Type B pancreatic cell (in vitro differentiated cells): ENCODE measurements at regions not wholly inside any gene's neighbourhood (a gene's known extent, or its start where the extent isn't known, plus 50 kb on each side); places are given as distances from the start of the nearest gene placed in this dataset.

Experiments used
- DNase-seq: peaks from one replicate; pipeline ENCODE4 v3.0.0; 2021; ENCODE audit warnings: mixed read lengths; ENCODE audit not compliant: unreplicated experiment; ENCODE audit errors: extremely low spot score
- H3K27ac Mint-ChIP-seq: 2 replicates; pipeline ENCODE4 v1.8.0; 2021; ENCODE audit warnings: mild to moderate bottlenecking, mixed read lengths
- H3K27me3 Mint-ChIP-seq: 2 replicates; pipeline ENCODE4 v1.8.0; 2021; ENCODE audit warnings: mixed read lengths
- H3K36me3 Mint-ChIP-seq: 2 replicates; pipeline ENCODE4 v1.8.0; 2021; ENCODE audit warnings: mixed read lengths
- H3K4me1 Mint-ChIP-seq: one replicate; pipeline ENCODE4 v1.8.0; 2021; ENCODE audit warnings: mixed read lengths; ENCODE audit not compliant: unreplicated experiment
- H3K4me3 Mint-ChIP-seq: 2 replicates; pipeline ENCODE4 v1.8.0; 2021; ENCODE audit warnings: mild to moderate bottlenecking, mixed read lengths
- H3K9me3 Mint-ChIP-seq: 2 replicates; pipeline ENCODE4 v1.8.0; 2021; ENCODE audit warnings: mixed read lengths
- CTCF ChIP-seq: fragments of 200-600 bp; sonication (generic); conservative IDR thresholded peaks from 2 replicates; pipeline ENCODE4 v1.5.0; 2021; ENCODE audit warnings: antibody characterized with exemption, mild to moderate bottlenecking

GRCh38 chr16:55380485-55380884 lies 56.5 kb downstream of the IRX6 start:
- Mint-ChIP-seq H3K27ac (no peak overlapping the region), H3K9me3 (no peaks in the 10 kb centered on the region), H3K4me1 (no peaks in the 10 kb centered on the region), H3K4me3 (no peak overlapping the region), H3K27me3 (peaks cover 23% of the 10 kb centered on the region), H3K36me3 (no peaks in the 10 kb centered on the region)
- TF ChIP-seq CTCF: no peak
- no peak for DNase-seq

- Mint-ChIP-seq H3K4me1 (no peaks in the 10 kb centered on the region), H3K27ac (no peak overlapping the region), H3K36me3 (no peaks in the 10 kb centered on the region), H3K4me3 (no peak overlapping the region), H3K27me3 (peaks cover 15% of the 10 kb centered on the region), H3K9me3 (no peaks in the 10 kb centered on the region)
- no peak for TF ChIP-seq CTCF
- no peak for DNase-seq
Observed at GRCh38 chr16:55384288-55385247, 60.6 kb downstream of the IRX6 start.

- peaks cover 9% of the 10 kb centered on the region for H3K27me3 Mint-ChIP-seq
- H3K36me3 Mint-ChIP-seq: no peaks in the 10 kb centered on the region
- H3K27ac Mint-ChIP-seq: no peak overlapping the region
- DNase-seq: no peak
- no peaks in the 10 kb centered on the region for H3K9me3 Mint-ChIP-seq
- H3K4me3 Mint-ChIP-seq: no peak overlapping the region
- no peak for TF ChIP-seq CTCF
- H3K4me1 Mint-ChIP-seq: peaks cover 2% of the 10 kb centered on the region
Observed at GRCh38 chr16:55385359-55385758, 61.4 kb downstream of the IRX6 start.

GRCh38 chr16:55386534-55387296 lies 62.7 kb downstream of the IRX6 start:
- DNase-seq: no peak
- no peak for TF ChIP-seq CTCF
- no peaks in the 10 kb centered on the region for H3K9me3 Mint-ChIP-seq

GRCh38 chr16:55388131-55388862 lies 64.3 kb downstream of the IRX6 start:
- no peak for TF ChIP-seq CTCF

More at GRCh38 chr16:55386534-55387296, 62.7 kb downstream of the IRX6 start:
- Mint-ChIP-seq H3K36me3 (no peaks in the 10 kb centered on the region), H3K27ac (no peak overlapping the region), H3K27me3 (peaks cover 7% of the 10 kb centered on the region), H3K4me3 (no peak overlapping the region), H3K4me1 (peaks cover 16% of the 10 kb centered on the region)

More at GRCh38 chr16:55388131-55388862, 64.3 kb downstream of the IRX6 start:
- H3K27me3 Mint-ChIP-seq: peaks cover 14% of the 10 kb centered on the region
- H3K4me3 Mint-ChIP-seq: no peak overlapping the region
- DNase-seq: no peak
- H3K9me3 Mint-ChIP-seq: peaks cover 4% of the 10 kb centered on the region
- no peak overlapping the region for H3K27ac Mint-ChIP-seq
- no peaks in the 10 kb centered on the region for H3K36me3 Mint-ChIP-seq
- H3K4me1 Mint-ChIP-seq: peaks cover 20% of the 10 kb centered on the region
